HT-29 (cell line): ENCODE measurements at regions not wholly inside any gene's neighbourhood (a gene's known extent, or its start where the extent isn't known, plus 50 kb on each side); places are given as distances from the start of the nearest gene placed in this dataset.
A peak's percentile ranks its signal among the peaks of the same experiment; 100 is the strongest.
"Not testable (repeated sequence)": the region's sequence is repeated elsewhere in the genome, so short reads cannot be mapped to it uniquely, and the experiment has no call there.

Source experiments
- DNase-seq: peaks from one replicate; pipeline ENCODE4 v3.0.0-alpha.2; 2015; ENCODE audit warnings: low spot score

DNA sequence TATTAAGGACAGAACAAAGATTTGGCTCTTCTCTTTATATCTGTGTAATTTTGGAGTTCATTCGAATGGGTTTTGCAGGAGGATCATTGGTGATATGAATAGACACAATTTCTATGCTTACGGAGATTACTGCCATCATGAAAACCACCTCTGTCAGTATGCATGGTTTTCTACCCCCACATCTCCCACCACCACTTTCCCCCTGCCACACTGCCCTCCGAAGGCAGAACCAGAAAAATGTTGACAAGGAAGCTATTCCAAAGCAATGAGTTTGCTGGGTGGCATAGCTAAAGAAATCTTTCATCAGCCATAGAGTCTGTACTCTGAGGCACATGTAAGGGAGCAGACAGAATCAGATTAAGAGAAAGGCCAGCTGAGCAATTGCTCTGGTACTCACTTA is 567.3 kb upstream of the ACTRT1 start:
- DNase-seq = no peak

DNA sequence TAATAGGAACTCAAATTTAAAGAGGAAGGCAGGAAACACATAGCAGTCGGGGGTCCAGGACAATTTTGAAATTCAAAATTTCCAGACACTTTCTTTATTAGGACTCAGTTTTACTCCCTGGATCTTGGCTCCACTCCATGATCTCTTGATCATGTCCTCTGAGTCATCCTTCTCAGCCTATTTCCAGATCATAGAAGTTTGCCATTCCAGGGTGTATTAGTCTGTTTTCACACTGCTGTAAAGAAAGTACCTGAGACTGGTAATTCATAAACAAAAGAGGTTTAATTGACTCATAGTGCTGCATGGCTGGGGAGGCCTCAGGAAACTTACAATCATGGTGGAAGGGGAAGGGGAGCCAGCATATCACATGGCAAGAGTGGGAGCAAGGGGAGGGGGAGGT is 564.7 kb upstream of the ACTRT1 start:
- no peak for DNase-seq

DNA sequence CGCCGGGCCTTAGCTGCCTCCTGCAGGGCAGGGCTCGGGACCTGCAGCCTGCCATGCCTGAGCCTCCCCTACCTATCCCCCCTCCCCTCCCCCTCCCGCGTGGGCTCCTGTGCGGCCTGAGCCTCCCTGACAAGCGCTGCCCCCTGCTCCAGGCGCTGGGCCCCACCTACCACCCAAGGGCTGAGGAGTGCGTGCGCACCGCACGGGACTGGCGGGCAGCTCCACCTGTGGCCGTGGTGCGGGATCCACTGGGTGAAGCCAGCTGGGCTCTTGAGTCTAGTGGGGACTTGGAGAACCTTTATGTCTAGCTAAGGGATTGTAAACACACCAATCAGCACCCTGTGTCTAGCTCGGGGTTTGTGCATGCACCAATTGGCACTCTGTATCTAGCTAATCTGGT is 554.6 kb upstream of the ACTRT1 start:
- not testable (repeated sequence) for DNase-seq

DNA sequence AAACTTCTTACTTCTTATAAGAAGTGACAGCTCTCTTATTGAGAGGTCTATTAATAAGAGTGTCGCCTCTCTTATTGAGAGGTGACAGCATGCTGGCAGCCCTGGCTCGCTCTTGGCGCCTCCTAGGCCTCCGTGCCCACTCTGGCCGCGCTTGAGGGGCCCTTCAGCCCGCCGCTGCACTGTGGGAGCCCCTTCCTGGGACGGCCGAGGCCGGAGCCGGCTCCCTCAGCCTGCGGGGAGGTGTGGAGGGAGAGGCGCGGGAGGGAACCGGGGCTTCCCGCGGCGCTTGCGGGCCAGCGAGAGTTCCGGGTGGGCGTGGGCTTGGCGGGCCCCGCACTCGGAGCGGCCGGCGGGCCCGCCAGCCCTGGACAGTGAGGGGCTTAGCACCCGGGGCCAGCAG is 554.2 kb upstream of the ACTRT1 start:
- not testable (repeated sequence) for DNase-seq

DNA sequence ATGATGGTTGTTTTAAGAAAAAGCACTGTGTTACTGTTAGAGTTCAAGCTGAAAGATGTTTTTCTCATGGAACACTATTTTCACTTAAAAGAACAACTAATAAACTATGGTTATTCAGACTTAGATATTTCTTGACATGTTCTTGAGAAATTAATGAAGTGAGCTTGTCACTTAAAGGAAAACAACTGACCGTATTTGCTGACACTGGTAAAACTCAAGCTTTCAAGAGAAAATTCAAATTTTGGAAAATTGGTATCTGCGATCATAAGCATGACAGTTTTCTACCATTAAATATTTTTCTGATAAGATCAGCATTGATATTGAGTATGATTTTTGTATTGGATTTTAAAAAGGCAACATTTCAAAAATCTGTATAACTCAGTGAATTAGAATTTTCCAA is 549.5 kb upstream of the ACTRT1 start:
- no peak for DNase-seq

DNA sequence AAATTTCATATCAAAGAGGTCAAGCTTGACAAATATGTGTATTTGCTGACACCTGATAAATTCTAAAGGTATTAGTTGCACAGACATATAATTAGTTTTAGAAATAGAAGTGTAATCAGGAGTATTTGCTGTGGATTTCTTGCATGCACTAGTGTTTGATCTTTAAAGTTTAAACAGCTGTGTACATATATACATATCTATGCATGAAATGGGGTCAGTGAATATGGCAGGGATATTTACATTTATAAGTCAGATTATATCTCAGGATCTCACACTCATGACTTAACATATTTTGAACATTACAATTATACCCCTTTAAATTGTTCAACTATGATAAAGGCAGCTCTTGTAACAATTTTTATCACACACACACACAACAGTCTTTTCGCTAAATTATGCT is 547.4 kb upstream of the ACTRT1 start:
- no peak for DNase-seq

DNA sequence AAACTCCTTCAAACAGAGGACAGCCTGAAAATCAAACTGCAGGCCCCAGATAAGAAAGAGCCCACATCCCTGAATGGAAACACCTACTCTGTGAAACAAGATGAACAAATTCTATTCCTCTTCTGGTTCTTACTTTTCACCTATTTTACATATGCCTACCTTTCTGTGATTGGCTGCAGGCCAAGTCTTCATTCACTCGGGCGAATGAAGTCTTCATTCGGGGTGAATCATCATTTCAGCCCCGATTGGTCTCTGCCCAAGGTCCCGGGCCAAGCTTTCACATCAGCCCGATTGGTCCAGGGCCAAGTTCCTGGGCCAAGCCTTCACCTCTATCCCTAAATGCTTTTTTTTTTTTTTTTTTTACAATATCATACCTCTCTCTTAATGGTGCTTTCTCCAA is 529.8 kb upstream of the ACTRT1 start:
- DNase-seq = peak; percentile 51

DNA sequence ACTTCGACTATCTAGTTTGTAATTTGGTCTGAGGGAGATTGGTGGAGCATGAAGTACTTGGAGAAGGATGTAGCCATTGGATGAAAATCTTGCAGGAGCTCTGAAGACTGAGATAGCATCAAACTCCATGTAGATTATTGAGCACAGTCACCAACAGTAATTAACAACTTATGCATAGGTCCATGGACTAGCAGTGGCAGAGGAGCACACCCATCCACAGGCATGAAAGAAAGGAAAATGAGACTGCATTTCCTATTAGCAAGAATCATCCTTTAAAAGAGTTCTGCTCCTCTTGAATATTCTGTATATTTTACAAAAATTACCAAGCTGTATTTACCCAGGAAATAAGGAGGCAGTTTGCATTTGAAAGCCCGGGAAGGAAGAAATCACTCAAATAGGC is 529.4 kb upstream of the ACTRT1 start:
- DNase-seq = no peak

DNA sequence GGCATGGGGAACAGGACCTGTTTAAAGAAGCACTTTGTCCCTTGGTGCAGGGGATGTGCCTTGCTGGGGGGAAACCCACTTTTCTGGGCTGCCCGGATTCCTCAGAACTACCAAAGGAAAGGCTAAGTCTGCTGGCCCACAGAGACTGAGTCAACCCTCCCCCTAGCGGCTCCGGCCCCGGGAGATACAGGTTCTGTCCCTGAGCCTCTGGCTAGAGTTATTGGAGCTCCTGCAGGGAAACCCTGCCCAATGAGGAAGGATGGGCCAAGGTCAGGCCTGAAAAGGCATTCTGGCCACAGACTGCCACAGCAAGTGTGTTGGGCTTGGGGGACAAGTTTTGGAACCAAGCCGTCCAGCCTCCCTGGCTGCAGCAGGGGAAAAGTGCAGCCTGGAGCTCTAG is 490.9 kb upstream of the ACTRT1 start:
- DNase-seq = no peak

DNA sequence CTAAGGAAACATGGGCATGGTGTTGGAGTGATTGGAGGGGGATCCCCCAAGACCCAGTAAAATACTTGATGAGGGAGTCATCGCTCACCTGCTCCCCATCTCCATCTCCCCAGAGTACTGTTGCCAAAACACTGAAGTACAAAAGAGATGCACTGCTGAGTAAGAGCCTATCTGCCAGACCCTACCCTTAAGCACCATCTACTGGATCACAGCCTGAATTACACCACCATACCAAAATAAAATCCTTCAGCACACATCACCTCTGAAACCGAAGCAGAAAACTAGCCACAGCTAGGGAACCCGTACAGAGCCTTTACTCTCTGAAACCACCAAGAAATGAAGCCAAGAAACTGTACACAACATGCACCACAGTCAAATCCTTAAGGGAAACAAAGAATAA is 466.3 kb upstream of the ACTRT1 start:
- DNase-seq = peak; percentile 45

DNA sequence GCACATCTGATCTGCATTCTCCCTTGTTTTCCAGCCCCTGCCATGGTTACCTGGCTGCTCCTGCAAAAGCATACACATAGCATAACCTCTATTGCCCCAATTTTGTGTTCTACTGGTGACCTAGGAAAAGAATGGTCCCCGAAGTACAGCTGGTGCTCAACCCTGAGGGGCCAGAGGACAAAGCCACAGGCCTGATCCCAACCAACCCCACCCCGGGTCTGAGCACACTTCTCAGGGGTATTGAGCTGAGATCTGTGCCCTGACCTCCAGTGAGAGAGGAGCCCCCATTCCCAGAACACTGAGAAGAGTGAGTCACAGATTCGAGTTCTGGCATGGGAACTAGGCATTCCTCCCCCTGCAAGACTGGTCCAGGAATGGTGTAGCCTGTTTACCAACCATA is 465.5 kb upstream of the ACTRT1 start:
- DNase-seq = no peak

DNA sequence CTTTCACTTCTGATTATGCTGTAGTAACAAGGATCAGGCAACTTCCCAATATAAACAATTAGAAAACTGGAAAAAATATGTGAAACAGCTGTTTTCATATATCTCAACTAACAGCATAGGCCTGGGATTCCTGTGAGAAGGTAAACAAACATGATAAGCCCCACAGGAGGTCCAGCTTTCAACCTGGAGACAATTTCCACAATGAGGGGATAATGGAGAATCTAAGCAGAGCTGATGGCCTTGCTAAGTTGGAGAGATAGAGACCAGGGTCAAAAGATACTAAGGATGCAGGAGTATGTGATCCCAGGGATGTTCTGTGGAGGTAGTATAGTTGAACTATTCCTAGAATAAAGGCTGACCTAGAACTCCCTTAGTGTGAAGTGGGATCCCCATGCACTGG is 452.3 kb upstream of the ACTRT1 start:
- DNase-seq = no peak

DNA sequence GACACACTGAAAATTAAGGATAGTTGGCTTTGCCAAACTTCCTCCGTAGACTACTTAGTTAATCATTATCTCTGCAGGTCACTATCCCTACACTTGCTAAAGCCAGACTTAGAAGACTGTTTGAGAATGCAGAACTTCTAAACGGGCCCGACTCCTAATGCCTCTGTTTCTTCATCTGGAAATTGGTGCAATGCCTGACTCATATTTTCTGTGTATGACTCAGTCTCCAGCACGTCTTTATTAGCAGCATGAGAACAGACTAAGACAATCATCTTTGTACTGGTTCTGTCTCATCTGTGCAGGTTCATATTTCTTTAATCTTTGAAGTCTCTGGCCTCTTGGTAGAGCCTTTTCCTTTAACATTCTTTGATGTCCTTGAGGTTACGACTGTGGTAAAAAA is 411.9 kb upstream of the ACTRT1 start:
- DNase-seq = peak; percentile 17

DNA sequence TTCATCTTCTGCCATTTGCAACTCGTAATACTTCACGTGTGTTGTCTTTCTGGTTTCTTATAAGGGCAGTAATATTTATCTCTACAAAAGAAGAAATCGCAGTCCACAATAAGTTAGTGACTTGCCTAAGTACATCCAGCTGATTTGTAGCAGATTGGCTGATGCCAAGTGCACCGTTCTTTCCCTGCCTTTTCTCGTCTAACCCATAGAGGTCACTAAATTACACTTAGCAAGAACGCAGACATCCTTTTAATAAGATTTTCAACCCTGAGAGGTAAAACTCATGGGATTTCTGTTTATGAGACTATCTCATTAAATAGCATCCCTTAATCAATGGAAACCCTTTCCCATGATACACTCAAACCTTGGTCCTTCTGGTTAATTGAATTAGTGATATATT is 408.6 kb upstream of the ACTRT1 start:
- DNase-seq = peak; percentile 59

DNA sequence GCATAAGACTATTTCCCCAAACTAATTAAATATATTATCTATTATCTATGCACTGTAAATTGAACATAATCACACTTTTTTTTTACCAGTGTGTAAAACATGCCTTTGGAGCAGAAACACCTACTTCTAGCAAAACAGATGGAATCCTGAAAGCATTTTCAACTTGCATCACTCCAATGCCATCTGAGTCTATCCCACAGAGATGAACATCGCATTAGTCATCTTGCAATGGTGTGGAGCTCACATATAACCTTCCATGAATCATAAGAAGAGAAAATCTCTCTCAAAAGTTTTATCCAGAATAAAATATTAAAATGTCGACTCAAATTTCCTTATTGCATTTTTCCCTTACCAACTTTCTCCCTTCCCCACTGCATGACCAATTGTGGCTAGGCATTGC is 406.7 kb upstream of the ACTRT1 start:
- no peak for DNase-seq

DNA sequence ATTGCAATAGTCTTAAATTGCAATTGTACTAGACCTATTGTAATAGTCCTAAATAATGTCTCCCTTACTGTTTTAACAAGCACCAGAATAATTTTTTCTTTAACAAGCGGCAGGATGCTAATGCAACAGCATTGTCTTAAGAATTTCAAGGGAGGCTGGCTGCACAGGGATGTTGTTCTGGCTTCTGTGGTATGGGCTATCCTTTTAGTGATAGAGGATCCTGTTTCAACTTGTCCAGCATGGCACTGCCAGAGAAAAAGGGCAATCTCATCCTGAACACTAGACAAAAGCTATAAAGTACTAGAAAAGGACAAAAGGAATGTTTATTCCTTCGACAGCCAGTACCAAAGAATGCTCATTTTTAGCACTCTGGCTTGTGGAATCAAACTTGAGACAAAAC is 405.5 kb upstream of the ACTRT1 start:
- no peak for DNase-seq

DNA sequence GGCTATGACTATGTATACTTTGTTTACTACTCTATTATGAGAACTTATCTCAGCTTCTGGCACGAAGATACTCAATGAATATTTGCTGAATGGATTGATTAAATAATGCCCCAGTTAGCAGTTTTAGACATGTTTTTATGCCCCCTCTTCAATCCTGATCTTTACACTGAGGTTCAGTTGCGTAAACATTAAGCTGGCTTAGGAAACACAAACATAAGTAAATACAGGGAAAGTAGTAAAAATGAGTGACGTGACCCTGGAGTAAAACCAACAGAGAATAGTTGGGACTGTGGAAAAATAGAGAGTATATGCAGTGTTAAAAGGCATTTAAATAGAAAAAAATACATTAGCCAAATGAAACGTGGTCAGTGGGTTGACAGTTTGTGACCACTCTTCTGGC is 387.0 kb upstream of the ACTRT1 start:
- DNase-seq = no peak

DNA sequence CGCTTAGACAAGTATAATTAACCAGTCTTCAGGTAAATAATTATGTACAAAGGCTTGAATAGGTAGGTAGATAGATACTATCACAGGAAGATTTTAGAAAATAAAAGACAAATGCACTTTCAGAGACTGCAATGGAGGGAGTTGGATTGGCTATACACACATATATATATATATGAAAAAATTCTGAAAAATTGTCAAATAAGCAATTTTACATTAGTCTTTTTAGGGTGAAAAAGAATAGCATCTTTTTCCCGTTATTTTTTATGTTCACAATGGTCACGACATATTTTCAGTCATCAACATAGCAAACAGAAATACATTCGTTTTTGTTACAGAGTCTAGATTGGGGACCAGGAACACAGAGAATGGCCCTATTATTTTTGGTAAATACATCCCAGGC is 385.9 kb upstream of the ACTRT1 start:
- DNase-seq = no peak

DNA sequence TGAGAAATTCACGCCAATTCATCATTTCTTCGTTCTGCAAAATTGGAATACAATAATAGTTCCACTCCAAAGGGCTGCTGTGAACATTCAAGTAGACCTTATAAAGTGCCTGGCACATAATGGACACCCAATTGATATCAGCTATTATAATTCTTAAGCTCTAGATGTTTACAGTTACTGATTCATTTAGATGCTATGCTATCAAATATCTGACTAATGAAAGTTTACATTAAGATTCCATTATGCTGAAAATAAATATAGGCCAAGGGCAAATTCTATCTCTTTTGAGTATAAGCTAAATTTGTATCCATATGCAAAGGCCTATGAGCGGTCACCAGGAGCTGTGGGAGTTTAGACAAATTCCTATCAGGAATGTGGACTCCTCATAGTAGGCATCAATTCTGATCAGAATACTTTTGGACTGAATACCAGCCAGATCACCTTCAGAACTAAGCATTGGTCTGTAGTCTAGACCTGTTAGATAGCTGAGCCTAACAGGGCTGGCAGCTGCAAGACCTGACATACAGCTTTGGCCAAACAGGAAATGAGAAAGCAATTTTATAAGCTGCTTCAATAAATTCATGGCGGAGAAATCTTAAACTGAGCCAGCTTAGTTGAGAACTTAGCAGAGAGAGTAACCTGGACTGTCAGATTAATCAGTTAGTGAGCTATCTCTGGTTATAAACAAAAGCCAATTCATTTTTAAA is 384.3 kb upstream of the ACTRT1 start:
- peak; percentile 49 for DNase-seq

DNA sequence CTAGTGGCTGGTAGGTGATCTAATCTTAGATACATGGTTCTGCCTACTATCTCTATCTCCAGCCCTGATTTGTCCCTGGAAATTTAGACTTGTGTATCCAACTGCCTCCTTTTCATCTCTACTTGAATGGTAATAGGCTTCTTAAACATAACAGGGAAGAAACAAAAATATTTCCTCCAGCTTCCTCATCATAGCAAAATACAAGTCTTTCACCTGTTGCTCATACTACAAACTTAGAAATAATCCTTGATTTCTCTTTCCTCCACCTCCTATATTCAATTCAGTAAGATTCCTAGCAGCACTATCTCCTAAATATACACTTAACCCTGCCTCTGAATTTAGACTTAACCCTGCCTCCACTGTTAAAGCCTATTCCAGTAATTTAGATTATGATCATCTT is 373.3 kb upstream of the ACTRT1 start:
- DNase-seq = no peak

DNA sequence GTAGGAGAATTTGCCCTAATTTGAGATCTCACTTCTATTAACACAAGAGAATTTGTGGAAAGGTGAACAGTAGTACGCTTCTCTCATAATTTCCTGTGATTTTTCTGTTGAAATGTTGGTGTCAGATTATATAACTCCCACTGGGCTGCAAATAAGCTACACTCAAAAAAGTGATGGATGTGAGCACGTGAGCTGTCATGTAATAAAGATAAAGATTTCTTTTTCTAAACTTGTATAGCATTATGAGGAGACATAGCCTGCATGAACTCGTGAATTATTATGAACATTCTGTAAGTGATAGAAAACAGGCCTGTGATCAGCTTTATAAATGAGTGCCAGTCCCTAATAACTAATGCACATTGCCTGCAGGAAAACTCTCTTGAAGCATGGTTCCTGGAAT is 356.6 kb upstream of the ACTRT1 start:
- DNase-seq = no peak

DNA sequence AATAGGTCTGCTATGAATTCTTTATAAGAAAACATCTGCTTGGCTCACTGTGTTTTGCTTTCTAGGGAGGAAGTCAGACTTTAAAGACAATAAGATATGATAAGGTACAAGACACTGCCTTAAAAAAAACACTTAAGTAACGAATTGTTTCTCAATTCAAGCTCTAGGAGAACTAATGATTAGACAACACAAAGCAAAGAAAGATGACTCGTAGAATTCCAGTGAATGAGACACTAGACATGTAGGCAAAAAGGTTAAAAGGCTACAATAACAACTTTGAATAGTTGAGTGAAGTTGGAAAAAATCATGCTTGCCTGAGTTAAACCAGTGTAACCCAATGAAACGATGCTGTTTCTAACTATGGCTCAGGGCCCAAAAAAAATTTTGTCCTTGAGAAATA is 344.4 kb upstream of the ACTRT1 start:
- DNase-seq = no peak

DNA sequence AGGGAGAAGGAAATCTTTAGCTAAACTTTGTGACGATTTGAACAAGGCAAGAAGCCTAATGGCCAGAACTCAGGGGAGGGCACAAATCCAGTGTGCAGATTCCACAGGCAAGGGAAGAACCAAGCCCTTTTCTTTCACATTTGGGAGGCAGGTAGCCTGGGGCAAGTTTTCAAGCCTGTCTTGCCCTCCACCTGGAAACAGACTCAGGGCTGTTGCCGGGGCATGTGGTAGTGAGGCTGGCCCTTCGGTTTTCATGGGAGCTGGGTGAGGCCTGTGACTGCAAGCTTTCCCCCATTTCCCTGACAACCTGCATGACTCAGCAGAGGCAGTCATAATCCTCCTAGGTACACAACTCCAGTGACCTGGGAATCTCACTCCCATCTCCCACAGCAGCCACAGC is 331.6 kb upstream of the ACTRT1 start:
- DNase-seq = peak; percentile 32

DNA sequence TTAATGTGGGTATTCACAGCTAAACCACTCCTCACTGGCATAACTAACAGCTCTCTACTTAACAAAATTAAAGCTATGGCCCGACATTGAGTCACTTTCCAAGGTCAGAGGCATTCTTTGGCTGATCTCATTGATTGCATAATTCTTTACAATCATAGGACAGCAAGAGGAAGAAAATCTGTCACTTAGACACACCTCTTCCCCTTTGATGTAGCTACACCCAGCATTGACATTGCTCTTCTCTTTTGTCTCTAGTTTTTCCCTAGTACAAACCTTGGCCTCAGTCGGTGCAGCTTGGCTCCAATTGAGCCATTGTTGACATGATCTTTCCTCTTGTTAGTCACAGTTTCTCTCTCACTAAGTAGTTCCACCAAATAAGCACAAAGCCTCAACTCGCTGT is 313.3 kb upstream of the ACTRT1 start:
- no peak for DNase-seq
